ENCODE measurements at regions not wholly inside any gene's neighbourhood (a gene's known extent, or its start where the extent isn't known, plus 50 kb on each side); places are given as distances from the start of the nearest gene placed in this dataset.

DNA sequence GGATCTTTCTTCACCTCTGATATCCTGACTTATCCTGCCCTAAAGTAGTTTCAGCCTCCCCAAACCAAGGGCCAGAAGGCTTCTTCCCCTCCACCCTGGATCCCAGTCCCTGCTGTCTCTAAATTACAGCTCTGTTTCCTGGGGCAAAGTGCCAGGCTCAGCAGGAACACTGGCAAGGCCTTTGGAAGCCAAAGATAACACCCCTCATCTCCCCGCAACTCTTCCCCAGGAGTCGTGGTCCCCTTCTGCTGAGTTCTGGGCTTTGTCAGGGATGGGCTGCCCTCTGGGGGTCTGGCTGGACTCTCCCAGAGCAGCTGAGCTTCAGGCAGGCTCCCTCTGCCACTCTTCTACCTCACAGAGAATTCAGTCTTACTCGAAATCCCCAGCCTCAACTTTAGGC is 53.8 kb upstream of the AMPD3 start:
- no peak for TF ChIP-seq CBX2 (IDR thresholded peaks at IDR 0.05; ENCODE audit: borderline replicate concordance, low read depth)
- no peak for TF ChIP-seq REST (IDR thresholded peaks at IDR 0.05)
- TF ChIP-seq, protein P1, sequence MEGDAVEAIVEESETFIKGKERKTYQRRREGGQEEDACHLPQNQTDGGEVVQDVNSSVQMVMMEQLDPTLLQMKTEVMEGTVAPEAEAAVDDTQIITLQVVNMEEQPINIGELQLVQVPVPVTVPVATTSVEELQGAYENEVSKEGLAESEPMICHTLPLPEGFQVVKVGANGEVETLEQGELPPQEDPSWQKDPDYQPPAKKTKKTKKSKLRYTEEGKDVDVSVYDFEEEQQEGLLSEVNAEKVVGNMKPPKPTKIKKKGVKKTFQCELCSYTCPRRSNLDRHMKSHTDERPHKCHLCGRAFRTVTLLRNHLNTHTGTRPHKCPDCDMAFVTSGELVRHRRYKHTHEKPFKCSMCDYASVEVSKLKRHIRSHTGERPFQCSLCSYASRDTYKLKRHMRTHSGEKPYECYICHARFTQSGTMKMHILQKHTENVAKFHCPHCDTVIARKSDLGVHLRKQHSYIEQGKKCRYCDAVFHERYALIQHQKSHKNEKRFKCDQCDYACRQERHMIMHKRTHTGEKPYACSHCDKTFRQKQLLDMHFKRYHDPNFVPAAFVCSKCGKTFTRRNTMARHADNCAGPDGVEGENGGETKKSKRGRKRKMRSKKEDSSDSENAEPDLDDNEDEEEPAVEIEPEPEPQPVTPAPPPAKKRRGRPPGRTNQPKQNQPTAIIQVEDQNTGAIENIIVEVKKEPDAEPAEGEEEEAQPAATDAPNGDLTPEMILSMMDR (IDR thresholded peaks at IDR 0.05): no peak
- TF ChIP-seq POLR2A (IDR thresholded peaks at IDR 0.05; ENCODE audit: low read length): no peak
- TF ChIP-seq MAX (IDR thresholded peaks at IDR 0.05): no peak
- no peak for TF ChIP-seq GATA3 (IDR thresholded peaks at IDR 0.05; ENCODE audit: borderline replicate concordance)
- no peak for TF ChIP-seq NFE2L2 (conservative IDR thresholded peaks at IDR 0.05; ENCODE audit: low read length)
- TF ChIP-seq EP300 (IDR thresholded peaks at IDR 0.05): no peak
- no peak for TF ChIP-seq MYC (IDR thresholded peaks at IDR 0.05; ENCODE audit: borderline replicate concordance, low read length)
- no peak for TF ChIP-seq MAZ (IDR thresholded peaks at IDR 0.05; ENCODE audit: borderline replicate concordance, low read depth, low read length)
- TF ChIP-seq, protein P2, sequence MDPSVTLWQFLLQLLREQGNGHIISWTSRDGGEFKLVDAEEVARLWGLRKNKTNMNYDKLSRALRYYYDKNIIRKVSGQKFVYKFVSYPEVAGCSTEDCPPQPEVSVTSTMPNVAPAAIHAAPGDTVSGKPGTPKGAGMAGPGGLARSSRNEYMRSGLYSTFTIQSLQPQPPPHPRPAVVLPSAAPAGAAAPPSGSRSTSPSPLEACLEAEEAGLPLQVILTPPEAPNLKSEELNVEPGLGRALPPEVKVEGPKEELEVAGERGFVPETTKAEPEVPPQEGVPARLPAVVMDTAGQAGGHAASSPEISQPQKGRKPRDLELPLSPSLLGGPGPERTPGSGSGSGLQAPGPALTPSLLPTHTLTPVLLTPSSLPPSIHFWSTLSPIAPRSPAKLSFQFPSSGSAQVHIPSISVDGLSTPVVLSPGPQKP (IDR thresholded peaks at IDR 0.05; ENCODE audit: low read depth, low read length): no peak
- TF ChIP-seq CHD2 (IDR thresholded peaks at IDR 0.05; ENCODE audit: low read length, partially characterized antibody): no peak
